ENCODE measurements at regions not wholly inside any gene's neighbourhood (a gene's known extent, or its start where the extent isn't known, plus 50 kb on each side); places are given as distances from the start of the nearest gene placed in this dataset.

DNA sequence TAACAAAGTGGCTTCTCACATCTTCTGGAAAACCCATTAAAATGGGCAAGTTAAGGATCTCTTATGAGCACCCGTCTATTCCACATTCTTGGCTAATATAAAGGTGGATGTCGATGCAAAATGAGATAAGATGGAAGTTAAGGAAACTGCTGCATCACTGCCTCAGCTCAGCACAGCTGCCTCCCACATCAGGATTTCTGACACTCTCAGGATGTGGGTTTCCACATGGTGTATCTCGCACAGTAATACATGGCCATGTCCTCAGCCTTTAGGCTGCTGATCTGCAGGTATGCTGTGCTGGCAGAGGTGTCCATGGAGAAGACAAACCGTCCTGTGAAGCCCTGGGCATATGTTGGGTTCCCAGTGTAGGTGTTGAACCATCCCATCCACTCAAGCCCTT lies 1348.0 kb downstream of the TMEM121 start:
- Histone ChIP-seq H3K36me3 (no peaks in the 10 kb centered on the region), H3K4me1 (no peaks in the 10 kb centered on the region), H3K27ac (no peak overlapping the region), H3K9me3 (no peaks in the 10 kb centered on the region), H3K4me3 (no peak overlapping the region), H3K27me3 (ENCODE audit: low read depth) (peaks cover 8% of the 10 kb centered on the region)
- TF ChIP-seq CTCF (IDR thresholded peaks at IDR 0.05): no peak
- ATAC-seq (no peak), DNase-seq (no peak)
- intact Hi-C loops (cut with DNase I): no loop called here

- no peaks in the 10 kb centered on the region for H3K36me3 ChIP-seq
- TF ChIP-seq CTCF (IDR thresholded peaks at IDR 0.05): peak; percentile 38
- DNase-seq (no peak), ATAC-seq (peak in 1 of 2 donors; percentile 52)
- H3K27me3 ChIP-seq (ENCODE audit: low read depth): peaks cover 8% of the 10 kb centered on the region
- no peaks in the 10 kb centered on the region for H3K4me1 ChIP-seq
- H3K9me3 ChIP-seq: no peaks in the 10 kb centered on the region
- intact Hi-C loops (cut with DNase I): no loop called here
- H3K4me3 ChIP-seq: no peak overlapping the region
- H3K27ac ChIP-seq: no peak overlapping the region
Observed at GRCh38 chr14:106875503-106875902, 1349.1 kb downstream of the TMEM121 start.

DNA sequence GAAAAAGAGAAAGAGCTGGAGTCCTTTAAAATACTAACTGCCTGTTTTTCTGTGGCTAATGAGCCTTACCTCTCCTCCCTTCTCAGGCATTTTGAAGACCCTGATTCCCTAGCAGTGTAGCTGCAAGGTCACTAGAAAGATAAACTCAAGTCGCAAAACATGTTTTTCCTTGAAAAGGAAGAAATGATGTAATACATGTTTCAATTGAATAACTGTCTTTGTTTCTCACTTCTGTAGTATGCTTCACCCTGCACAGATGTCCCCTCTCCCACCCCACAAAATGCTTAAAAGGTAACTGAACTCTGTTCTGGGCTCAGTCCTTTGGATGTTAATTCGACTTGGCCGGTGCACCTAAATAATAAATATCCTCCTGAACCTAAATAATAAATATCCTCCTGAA lies 1350.3 kb downstream of the TMEM121 start:
- Histone ChIP-seq H3K27ac (no peak overlapping the region), H3K4me1 (no peaks in the 10 kb centered on the region), H3K9me3 (no peaks in the 10 kb centered on the region), H3K4me3 (no peak overlapping the region), H3K27me3 (ENCODE audit: low read depth) (peaks cover 8% of the 10 kb centered on the region), H3K36me3 (no peaks in the 10 kb centered on the region)
- ATAC-seq (no peak), DNase-seq (no peak)
- no peak for TF ChIP-seq CTCF (IDR thresholded peaks at IDR 0.05)
- intact Hi-C loops (cut with DNase I): no loop called here

- Histone ChIP-seq H3K4me3 (no peak overlapping the region), H3K9me3 (no peaks in the 10 kb centered on the region), H3K36me3 (no peaks in the 10 kb centered on the region), H3K27me3 (ENCODE audit: low read depth) (peaks cover 8% of the 10 kb centered on the region), H3K27ac (no peak overlapping the region), H3K4me1 (no peaks in the 10 kb centered on the region)
- DNase-seq (no peak), ATAC-seq (no peak)
- no peak for TF ChIP-seq CTCF (IDR thresholded peaks at IDR 0.05)
- intact Hi-C loops (cut with DNase I): no loop called here
Observed at GRCh38 chr14:106877517-106877916, 1351.1 kb downstream of the TMEM121 start.

GRCh38 chr14:106879241-106879640 lies 1352.9 kb downstream of the TMEM121 start:
- peaks cover 8% of the 10 kb centered on the region for H3K27me3 ChIP-seq (ENCODE audit: low read depth)
- no peak overlapping the region for H3K4me3 ChIP-seq
- no peaks in the 10 kb centered on the region for H3K9me3 ChIP-seq
- no peaks in the 10 kb centered on the region for H3K4me1 ChIP-seq
- peak; percentile 54 for TF ChIP-seq CTCF (IDR thresholded peaks at IDR 0.05)
- ATAC-seq (peak; percentile 66 to 79), DNase-seq (peak; percentile 71)
- H3K27ac ChIP-seq: no peak overlapping the region
- intact Hi-C loops (cut with DNase I): no loop called here
- H3K36me3 ChIP-seq: no peaks in the 10 kb centered on the region

DNA sequence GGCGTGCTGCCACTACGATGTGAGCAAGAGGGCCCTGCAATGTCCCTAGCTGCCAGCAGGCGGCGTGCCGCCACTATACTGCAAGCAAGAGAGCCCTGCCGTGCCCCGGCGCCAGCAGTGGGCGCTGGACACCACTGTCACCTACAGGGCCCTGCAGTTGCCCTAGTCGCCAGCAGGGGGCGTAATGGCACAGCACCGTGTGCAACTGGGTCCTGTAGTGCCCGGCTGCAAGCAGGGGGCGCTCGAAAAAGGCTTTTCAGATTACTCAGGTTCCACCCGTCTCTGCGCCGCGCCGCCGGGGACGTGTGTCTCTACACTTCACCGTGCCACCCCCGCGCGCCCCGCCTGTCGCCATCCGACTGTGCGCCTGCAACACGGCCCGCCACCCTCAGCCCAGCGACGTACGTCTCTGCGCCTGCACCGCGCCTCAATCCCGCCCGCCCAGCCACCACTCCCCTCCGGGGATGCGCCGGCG lies 1356.9 kb downstream of the TMEM121 start:
- H3K4me1 ChIP-seq: no peaks in the 10 kb centered on the region
- H3K27ac ChIP-seq: no peak overlapping the region
- ATAC-seq (peak; percentile 51 to 70), DNase-seq (no peak)
- no peaks in the 10 kb centered on the region for H3K36me3 ChIP-seq
- H3K4me3 ChIP-seq: no peak overlapping the region
- H3K27me3 ChIP-seq (ENCODE audit: low read depth): no peaks in the 10 kb centered on the region
- TF ChIP-seq CTCF (IDR thresholded peaks at IDR 0.05): peak; percentile 49
- no peaks in the 10 kb centered on the region for H3K9me3 ChIP-seq
- intact Hi-C loops (cut with DNase I): no loop called here

Measured in lower lobe of right lung (tissue), 2 donors.